ENCODE measurements at regions not wholly inside any gene's neighbourhood (a gene's known extent, or its start where the extent isn't known, plus 50 kb on each side); places are given as distances from the start of the nearest gene placed in this dataset.
"Not testable (repeated sequence)": the region's sequence is repeated elsewhere in the genome, so short reads cannot be mapped to it uniquely, and the experiment has no call there.

DNA sequence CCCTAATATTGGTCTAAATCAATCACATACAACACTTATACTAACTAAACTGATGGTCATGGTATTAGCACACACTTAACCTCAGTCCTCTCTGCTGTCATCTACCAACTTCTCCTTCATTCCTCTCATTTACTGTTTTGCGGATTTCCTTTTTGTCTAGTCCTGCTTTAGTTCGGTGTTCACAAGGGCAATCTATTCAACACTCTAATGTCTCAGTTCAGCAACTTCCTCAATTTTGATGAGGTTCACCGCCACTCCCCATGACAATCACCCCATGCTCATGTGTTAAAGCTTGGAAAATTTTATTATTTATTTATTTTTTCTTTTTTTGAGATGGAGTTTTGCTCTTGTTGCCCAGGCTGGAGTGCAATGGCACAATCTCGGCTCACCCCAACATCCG is 301.1 kb downstream of the PTPRC start:
- no peaks in the 10 kb centered on the region for H3K27me3 ChIP-seq (ENCODE audit: control insufficient read depth, insufficient read depth, low read length)

DNA sequence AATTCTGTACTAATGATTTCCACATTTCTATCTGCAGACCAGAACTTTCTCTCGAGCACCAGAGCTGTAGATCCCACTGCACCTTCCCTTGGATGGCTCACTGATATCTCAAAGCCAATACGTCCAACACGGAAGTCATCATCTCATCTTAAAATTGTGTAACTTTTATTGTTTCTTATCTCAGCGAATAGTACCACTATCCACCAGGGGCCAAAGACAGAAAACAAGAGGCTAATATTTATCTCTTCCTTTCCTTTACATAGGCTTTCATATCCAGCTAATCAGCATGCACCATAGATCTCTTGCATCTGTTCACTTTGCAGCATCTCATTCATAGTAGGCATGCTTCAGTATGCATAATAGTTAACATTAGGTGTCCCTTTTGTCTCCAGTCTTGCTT is 303.6 kb downstream of the PTPRC start:
- no peaks in the 10 kb centered on the region for H3K4me1 ChIP-seq (ENCODE audit: control insufficient read depth, insufficient read depth, low read length)
- no peaks in the 10 kb centered on the region for H3K9me3 ChIP-seq (ENCODE audit: control insufficient read depth, insufficient read depth, low read length)
- H3K27ac ChIP-seq (ENCODE audit: low read length), result no peak overlapping the region
- no peaks in the 10 kb centered on the region for H3K36me3 ChIP-seq (ENCODE audit: control insufficient read depth, insufficient read depth, low read length)
- WGBS (ENCODE audit: insufficient coverage, insufficient read length), result no CpG with 5 or more reads among the region's 4 CpGs
- H3K4me3 ChIP-seq (ENCODE audit: low read length), result no peak overlapping the region
- no peaks in the 10 kb centered on the region for H3K27me3 ChIP-seq (ENCODE audit: control insufficient read depth, insufficient read depth, low read length)
- DNase-seq (ENCODE audit: low read depth, low spot score), result no peak

More for the DNA sequence above, 301.1 kb downstream of the PTPRC start:
- Histone ChIP-seq H3K27ac (ENCODE audit: low read length) (no peak overlapping the region), H3K9me3 (ENCODE audit: control insufficient read depth, insufficient read depth, low read length) (no peaks in the 10 kb centered on the region), H3K36me3 (ENCODE audit: control insufficient read depth, insufficient read depth, low read length) (no peaks in the 10 kb centered on the region), H3K4me3 (ENCODE audit: low read length) (no peak overlapping the region), H3K4me1 (ENCODE audit: control insufficient read depth, insufficient read depth, low read length) (no peaks in the 10 kb centered on the region)
- no CpG with 5 or more reads among the region's 5 CpGs for WGBS (ENCODE audit: insufficient coverage, insufficient read length)
- no peak for DNase-seq (ENCODE audit: low read depth, low spot score)

GRCh38 chr1:198943484-198944187 is 304.8 kb downstream of the PTPRC start:
- DNase-seq (ENCODE audit: low read depth, low spot score), result no peak
- Histone ChIP-seq H3K9me3 (ENCODE audit: control insufficient read depth, insufficient read depth, low read length) (no peaks in the 10 kb centered on the region), H3K36me3 (ENCODE audit: control insufficient read depth, insufficient read depth, low read length) (no peaks in the 10 kb centered on the region), H3K4me3 (ENCODE audit: low read length) (no peak overlapping the region), H3K27me3 (ENCODE audit: control insufficient read depth, insufficient read depth, low read length) (no peaks in the 10 kb centered on the region), H3K27ac (ENCODE audit: low read length) (no peak overlapping the region), H3K4me1 (ENCODE audit: control insufficient read depth, insufficient read depth, low read length) (no peaks in the 10 kb centered on the region)
- WGBS (ENCODE audit: insufficient coverage, insufficient read length), result 100% methylated on average over 1 of the region's 3 CpGs

DNA sequence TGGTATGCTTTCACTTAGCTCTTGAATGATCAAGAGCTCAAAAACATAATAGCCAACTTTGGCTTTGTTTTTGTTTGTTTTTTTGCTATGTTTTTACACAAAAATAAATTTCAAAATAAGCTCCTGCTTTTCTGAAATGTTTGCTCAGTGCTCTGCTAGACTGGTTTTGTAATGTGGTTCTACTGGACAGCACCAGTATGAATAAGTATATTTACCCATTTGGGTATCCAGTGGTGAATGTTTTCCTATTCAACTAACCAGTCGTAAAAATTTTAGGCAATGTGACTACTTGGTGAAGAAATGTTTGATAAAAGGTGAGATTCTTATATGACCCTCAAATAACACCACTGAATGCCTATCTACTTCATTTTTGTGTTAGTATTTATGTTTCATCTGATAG is 308.6 kb downstream of the PTPRC start:
- Histone ChIP-seq H3K4me1 (ENCODE audit: control insufficient read depth, insufficient read depth, low read length) (no peaks in the 10 kb centered on the region), H3K9me3 (ENCODE audit: control insufficient read depth, insufficient read depth, low read length) (no peaks in the 10 kb centered on the region), H3K4me3 (ENCODE audit: low read length) (no peak overlapping the region), H3K27me3 (ENCODE audit: control insufficient read depth, insufficient read depth, low read length) (no peaks in the 10 kb centered on the region), H3K36me3 (ENCODE audit: control insufficient read depth, insufficient read depth, low read length) (no peaks in the 10 kb centered on the region), H3K27ac (ENCODE audit: low read length) (no peak overlapping the region)
- no CpG with 5 or more reads among the region's 1 CpG for WGBS (ENCODE audit: insufficient coverage, insufficient read length)
- no peak for DNase-seq (ENCODE audit: low read depth, low spot score)

- no peaks in the 10 kb centered on the region for H3K4me1 ChIP-seq (ENCODE audit: control insufficient read depth, insufficient read depth, low read length)
- no peak overlapping the region for H3K4me3 ChIP-seq (ENCODE audit: low read length)
- no peaks in the 10 kb centered on the region for H3K9me3 ChIP-seq (ENCODE audit: control insufficient read depth, insufficient read depth, low read length)
- no peaks in the 10 kb centered on the region for H3K36me3 ChIP-seq (ENCODE audit: control insufficient read depth, insufficient read depth, low read length)
- WGBS (ENCODE audit: insufficient coverage, insufficient read length), result no CpG with 5 or more reads among the region's 28 CpGs
- no peak for DNase-seq (ENCODE audit: low read depth, low spot score)
- no peak overlapping the region for H3K27ac ChIP-seq (ENCODE audit: low read length)
- no peaks in the 10 kb centered on the region for H3K27me3 ChIP-seq (ENCODE audit: control insufficient read depth, insufficient read depth, low read length)
Measured at GRCh38 chr1:198948895-198949659, 310.2 kb downstream of the PTPRC start.

- Histone ChIP-seq H3K27ac (ENCODE audit: low read length) (no peak overlapping the region), H3K4me3 (ENCODE audit: low read length) (no peak overlapping the region), H3K36me3 (ENCODE audit: control insufficient read depth, insufficient read depth, low read length) (no peaks in the 10 kb centered on the region), H3K27me3 (ENCODE audit: control insufficient read depth, insufficient read depth, low read length) (no peaks in the 10 kb centered on the region), H3K4me1 (ENCODE audit: control insufficient read depth, insufficient read depth, low read length) (no peaks in the 10 kb centered on the region), H3K9me3 (ENCODE audit: control insufficient read depth, insufficient read depth, low read length) (no peaks in the 10 kb centered on the region)
- WGBS (ENCODE audit: insufficient coverage, insufficient read length), result no CpG with 5 or more reads among the region's 3 CpGs
- DNase-seq (ENCODE audit: low read depth, low spot score), result no peak
Measured at GRCh38 chr1:198950036-198950435, 311.2 kb downstream of the PTPRC start.

DNA sequence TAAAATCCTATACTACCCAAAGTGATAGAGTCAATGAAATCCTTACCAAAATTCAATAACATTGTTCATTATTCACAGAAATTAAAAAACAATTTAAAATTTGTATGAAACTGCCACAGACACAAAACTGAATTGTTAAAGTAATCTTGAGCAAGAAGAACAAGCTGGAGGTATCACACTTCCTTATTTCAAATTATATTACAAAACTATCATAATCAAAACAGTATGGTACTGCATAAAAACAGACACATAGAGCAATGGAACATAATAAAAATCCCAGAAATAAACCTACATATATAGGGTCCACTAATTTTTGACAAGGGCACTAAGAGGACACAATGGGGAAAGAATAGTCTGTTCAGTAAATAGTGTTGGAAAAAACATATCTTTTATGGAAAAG is 316.2 kb downstream of the PTPRC start:
- no peaks in the 10 kb centered on the region for H3K27me3 ChIP-seq (ENCODE audit: control insufficient read depth, insufficient read depth, low read length)
- no peak for DNase-seq (ENCODE audit: low read depth, low spot score)
- no peaks in the 10 kb centered on the region for H3K4me1 ChIP-seq (ENCODE audit: control insufficient read depth, insufficient read depth, low read length)
- no peak overlapping the region for H3K27ac ChIP-seq (ENCODE audit: low read length)
- H3K9me3 ChIP-seq (ENCODE audit: control insufficient read depth, insufficient read depth, low read length), result no peaks in the 10 kb centered on the region
- no peaks in the 10 kb centered on the region for H3K36me3 ChIP-seq (ENCODE audit: control insufficient read depth, insufficient read depth, low read length)
- no peak overlapping the region for H3K4me3 ChIP-seq (ENCODE audit: low read length)

DNA sequence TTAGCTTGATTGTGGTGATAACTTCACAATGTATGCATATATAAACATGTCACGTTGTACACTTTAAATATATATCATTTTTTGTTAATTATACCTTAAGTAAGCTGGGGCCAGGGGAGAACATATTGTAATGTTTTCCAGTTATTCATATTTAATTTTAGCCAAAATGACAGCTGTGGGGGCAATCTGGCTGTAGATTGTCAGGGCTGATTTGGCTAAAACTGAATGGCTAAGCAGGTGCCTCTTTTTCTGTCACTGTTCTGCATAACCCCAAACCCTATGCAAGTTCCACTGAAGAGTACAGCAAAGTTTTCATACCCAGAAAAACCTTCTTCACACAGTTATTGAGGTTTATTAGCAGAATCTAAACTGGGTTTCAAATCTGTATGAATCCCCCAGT is 318.2 kb downstream of the PTPRC start:
- Histone ChIP-seq H3K27me3 (ENCODE audit: control insufficient read depth, insufficient read depth, low read length) (no peaks in the 10 kb centered on the region), H3K9me3 (ENCODE audit: control insufficient read depth, insufficient read depth, low read length) (no peaks in the 10 kb centered on the region), H3K27ac (ENCODE audit: low read length) (no peak overlapping the region), H3K36me3 (ENCODE audit: control insufficient read depth, insufficient read depth, low read length) (no peaks in the 10 kb centered on the region), H3K4me3 (ENCODE audit: low read length) (no peak overlapping the region), H3K4me1 (ENCODE audit: control insufficient read depth, insufficient read depth, low read length) (no peaks in the 10 kb centered on the region)
- DNase-seq (ENCODE audit: low read depth, low spot score), result no peak
- WGBS (ENCODE audit: insufficient coverage, insufficient read length), result no CpG with 5 or more reads among the region's 1 CpG

- Histone ChIP-seq H3K27ac (ENCODE audit: low read length) (no peak overlapping the region), H3K4me1 (ENCODE audit: control insufficient read depth, insufficient read depth, low read length) (no peaks in the 10 kb centered on the region), H3K4me3 (ENCODE audit: low read length) (no peak overlapping the region), H3K27me3 (ENCODE audit: control insufficient read depth, insufficient read depth, low read length) (no peaks in the 10 kb centered on the region), H3K9me3 (ENCODE audit: control insufficient read depth, insufficient read depth, low read length) (no peaks in the 10 kb centered on the region), H3K36me3 (ENCODE audit: control insufficient read depth, insufficient read depth, low read length) (no peaks in the 10 kb centered on the region)
- DNase-seq (ENCODE audit: low read depth, low spot score), result no peak
- WGBS (ENCODE audit: insufficient coverage, insufficient read length), result no CpG with 5 or more reads among the region's 3 CpGs
Measured at GRCh38 chr1:198959032-198959431, 320.2 kb downstream of the PTPRC start.

GRCh38 chr1:198959676-198960075 is 320.8 kb downstream of the PTPRC start:
- no peaks in the 10 kb centered on the region for H3K36me3 ChIP-seq (ENCODE audit: control insufficient read depth, insufficient read depth, low read length)
- H3K9me3 ChIP-seq (ENCODE audit: control insufficient read depth, insufficient read depth, low read length), result no peaks in the 10 kb centered on the region
- no peak overlapping the region for H3K4me3 ChIP-seq (ENCODE audit: low read length)
- no peak overlapping the region for H3K27ac ChIP-seq (ENCODE audit: low read length)
- H3K27me3 ChIP-seq (ENCODE audit: control insufficient read depth, insufficient read depth, low read length), result no peaks in the 10 kb centered on the region
- WGBS (ENCODE audit: insufficient coverage, insufficient read length), result no CpG with 5 or more reads among the region's 2 CpGs
- no peak for DNase-seq (ENCODE audit: low read depth, low spot score)
- H3K4me1 ChIP-seq (ENCODE audit: control insufficient read depth, insufficient read depth, low read length), result no peaks in the 10 kb centered on the region

DNA sequence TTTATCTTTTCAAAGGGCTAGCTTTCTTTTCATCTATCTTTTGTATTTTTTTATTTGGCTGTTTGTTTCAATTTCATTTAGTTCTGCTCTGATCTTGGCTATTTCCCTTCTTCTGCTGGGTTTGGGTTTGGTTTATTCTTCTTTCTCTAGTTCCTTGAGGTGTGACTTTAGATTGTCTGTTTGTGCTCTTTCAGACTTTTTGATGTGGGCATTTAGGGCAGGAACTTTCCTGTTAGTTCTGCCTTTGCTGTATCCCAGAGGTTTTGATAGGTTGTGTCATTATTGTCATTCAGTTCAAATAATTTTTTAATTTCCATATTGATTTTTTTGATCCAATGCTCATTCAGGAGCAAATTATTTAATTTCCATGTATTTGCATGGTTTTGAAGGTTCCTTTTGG is 325.0 kb downstream of the PTPRC start:
- H3K4me3 ChIP-seq (ENCODE audit: low read length); H3K27me3 ChIP-seq (ENCODE audit: control insufficient read depth, insufficient read depth, low read length); DNase-seq (ENCODE audit: low read depth, low spot score); H3K36me3 ChIP-seq (ENCODE audit: control insufficient read depth, insufficient read depth, low read length); H3K4me1 ChIP-seq (ENCODE audit: control insufficient read depth, insufficient read depth, low read length); H3K9me3 ChIP-seq (ENCODE audit: control insufficient read depth, insufficient read depth, low read length); H3K27ac ChIP-seq (ENCODE audit: low read length): not testable (repeated sequence)
